NOMO-1 treated with DMSO at 0.1 percent for 48 hours (cell line): ENCODE measurements at regions not wholly inside any gene's neighbourhood (a gene's known extent, or its start where the extent isn't known, plus 50 kb on each side); places are given as distances from the start of the nearest gene placed in this dataset.

Source experiments
- DNase-seq: peaks from one replicate; lab custom pipeline; 2025; ENCODE audit not compliant: unreplicated experiment; lab: John Stamatoyannopoulos, UW

DNA sequence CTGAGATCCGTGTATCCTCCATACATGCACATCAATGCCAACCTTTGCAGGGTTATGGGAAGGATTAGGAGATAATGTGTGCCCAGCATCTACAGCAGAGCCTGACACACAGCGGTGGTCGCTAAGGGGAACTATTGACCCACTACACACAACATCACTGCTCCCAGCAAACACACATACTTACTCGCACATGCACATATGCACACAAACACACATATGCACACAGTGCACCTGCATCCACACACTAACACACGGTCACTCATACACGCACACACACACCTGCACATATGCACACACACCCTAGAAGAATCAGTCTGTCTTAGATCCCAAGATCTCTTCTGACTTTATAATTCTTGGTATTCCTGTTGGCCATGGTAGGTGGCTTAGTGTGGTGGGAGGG is 118.3 kb downstream of the GYPC start:
- no peak for DNase-seq

DNA sequence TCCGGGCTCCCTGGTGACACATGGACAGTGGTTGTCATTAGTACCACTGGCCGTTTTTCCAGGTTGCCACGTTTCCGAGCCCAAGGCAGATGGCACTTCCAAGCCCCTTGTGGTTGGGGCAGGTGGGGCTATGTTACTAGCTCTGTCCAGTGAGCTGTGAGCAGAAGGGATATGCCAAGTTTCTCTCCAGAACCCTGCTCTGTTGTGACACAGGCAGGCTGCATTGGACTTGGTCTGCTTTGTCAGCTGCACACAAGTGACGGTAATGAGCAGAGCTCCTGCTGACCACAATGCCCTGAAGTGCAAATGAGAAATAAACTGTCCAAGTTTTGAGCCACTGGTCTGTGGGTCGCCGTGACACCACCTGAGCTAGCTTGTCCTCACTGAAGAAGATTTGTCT is 118.8 kb downstream of the GYPC start:
- DNase-seq, result no peak

DNA sequence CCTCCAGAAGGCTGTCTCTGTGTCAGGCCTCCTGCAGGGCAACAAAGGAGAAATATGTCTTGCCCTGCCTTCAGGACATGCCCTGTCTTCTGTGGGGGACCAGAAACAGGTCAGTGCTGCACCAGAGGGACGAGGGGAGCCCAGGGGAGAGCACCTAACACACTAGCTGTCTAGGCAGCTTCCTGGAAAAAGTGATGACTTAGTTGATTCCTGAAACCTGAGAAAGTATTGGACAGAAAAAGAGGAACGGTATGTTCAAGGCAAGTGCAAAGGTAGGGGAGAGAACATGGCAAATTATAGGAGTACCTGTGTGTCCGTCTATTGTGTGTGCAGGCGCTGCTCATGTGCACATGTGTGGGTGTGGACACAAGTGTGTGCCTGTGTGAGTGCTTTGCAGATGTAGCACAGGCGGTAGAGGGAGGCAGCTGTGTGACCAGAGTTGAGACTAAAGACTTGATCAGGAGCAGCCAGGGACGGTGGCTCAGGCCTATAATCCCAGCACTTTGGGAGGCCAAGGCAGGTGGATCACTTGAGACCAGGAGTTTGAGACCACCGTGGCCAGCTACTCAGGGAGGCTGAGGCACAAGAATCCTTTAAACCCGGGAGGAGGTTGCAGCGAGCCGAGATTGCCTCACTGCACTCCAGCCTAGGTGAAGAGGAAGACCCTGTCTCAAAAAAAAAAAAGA is 119.5 kb downstream of the GYPC start:
- DNase-seq, result no peak

DNA sequence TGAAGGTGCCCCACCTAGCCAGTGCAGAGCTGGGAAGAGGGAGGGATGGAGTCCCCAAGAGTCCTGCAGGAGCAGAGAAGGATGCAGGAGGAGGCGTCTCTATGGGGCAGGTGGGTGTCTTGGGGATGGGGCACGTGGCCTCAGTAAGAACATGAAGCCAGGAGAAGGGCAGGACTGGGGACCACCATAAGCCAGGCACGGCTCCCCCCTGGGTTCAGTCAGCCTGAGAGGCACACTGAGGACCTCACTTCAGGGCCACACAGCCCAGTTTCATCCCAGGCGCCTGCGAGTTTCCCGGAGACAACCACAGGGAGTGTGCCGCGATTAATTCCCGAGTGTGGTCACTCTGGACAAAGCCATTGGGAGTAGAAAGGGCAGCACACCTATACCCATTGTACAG is 120.3 kb downstream of the GYPC start:
- no peak for DNase-seq

DNA sequence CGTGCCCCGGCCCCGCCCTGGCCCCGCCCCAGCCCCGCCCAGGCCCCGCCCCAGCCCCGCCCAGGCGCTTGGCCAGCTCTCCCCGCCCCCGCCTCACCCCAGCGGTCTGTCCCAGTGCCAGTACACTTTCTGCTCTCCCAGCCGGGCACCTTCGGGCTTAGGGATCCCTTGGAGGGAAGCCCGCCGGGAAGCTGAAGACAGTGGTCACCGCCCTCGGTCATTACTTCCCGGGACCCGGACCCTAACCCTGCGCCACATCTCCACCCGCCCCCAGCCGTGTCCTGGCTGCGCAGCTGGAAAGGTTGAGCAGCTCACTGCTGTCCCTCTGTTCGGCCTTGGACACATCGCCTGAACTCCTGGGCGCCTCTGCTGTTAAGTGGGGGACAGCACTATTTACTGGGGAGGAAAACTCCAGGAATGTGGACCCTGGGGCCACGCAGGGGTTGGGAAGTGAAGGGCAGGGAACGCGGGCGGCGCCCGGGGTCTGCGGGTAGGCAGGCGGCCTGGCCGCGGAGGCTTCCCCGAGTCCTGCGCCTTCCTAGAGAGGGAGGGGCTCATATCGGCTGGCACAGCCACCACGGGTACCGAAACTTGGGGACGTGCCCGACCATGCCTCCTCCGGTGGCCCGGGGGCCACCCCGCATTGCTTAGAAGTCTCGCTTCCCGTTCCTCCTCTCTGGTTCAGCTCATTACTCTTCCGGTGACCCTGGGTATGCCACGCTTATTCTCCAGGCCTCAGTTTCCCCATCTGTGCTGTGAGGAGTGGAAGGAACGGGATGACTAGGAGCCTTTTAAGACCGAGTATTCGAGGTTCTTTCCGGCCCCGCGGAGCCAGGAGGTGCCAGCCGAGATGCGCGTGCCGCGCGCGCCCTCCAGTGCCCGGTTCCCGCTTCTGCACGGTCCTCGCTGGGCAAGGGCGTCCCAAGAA is 121.0 kb downstream of the GYPC start:
- DNase-seq, result peak; percentile 72

DNA sequence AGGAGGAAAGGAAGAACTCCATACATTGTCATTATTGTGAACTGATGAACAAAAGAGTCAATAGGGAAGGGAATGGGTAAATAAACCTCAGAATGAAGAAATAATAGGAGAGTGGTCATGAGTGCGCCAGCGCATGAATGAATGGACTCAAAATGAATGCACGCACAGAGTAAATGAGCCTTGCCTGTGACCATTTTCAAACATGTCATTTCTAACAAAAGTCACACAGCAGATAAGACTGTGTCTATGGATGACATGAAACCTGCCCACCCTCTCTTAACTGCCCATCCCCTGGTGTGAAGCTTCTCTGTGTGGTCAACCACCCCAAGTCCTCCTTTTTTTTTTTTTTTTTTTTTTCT is 121.1 kb upstream of the TEX51 start:
- no peak for DNase-seq

DNA sequence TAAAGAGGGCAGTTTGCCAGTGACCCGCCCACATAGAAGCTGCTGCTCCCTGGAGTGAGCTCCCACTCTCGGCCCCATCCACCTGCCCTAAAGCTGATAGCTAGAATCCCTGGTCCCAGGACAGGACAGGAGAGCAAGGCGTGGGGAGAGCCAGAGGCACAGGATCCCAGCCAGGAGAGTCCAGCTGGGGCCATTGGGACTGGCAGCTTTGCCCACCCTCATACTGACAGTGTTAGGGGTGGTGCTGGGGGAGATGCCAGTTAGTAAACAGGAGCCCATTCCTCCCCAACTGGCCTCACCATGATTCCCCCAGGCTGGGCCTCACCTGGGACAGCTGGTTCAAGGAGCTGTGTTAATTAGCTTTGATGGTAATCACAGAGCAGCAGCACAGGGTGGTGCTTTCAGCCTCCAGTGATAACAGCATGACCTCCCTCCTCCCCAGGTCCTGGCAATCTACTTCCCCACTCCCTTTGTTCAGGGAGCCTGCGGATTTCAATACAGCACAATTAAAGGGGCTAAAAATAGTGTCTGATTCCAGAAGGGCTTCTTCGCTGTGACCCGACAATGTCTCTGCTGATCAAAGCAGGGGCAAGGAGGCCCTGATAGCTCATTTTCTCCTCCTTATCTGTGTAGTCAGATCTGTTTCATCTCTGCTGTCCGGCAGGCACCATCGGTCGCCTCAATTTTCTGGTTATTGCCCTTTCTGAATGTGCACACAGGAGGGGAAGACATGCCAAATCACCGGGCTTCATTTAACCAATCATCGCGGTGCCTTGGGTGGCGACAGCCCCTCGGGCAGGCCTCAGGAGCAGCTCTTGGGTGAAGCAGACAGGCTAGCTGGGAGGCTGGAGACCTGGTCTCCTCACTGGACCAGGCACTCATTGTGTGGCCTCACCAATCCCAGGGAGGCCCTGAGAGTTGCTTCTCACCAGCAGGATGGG is 119.9 kb upstream of the TEX51 start:
- no peak for DNase-seq

DNA sequence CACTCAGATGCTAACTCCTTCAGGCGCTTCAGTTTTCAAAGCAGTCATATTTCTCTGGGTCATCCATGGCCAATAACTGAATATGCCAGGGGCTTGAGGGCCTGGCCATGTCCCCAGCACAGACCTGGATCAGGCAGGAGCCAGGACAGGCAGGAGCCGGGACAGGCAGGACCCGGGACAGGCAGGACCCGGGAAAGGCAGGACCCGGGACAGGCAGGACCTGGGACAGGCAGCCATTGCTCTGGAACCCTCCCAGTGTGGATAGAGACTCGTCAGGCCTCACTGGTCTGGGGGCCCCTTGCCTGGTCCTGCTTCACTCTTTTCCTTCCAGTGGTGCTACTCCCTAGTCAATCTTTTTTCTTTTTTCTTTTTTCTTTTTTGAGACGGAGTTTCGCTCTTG is 117.5 kb upstream of the TEX51 start:
- no peak for DNase-seq

DNA sequence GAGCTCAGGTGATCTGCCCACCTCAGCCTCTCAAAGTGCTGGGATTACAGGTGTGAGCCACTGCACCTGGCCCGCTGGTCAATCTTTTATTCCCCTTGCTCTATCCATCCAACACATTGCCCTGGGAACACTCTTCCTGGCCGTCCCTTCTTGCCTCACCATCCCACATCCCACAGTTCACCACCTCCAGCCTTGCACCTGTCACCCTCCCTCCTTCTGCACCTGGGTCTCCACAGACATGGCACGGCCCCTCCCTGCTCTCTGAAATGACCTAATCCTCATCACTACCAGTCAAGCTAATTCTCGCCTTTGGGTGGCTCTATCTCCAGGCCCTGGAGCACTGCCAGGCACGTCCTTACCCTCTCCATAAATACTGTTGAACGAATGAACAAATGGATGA is 116.9 kb upstream of the TEX51 start:
- DNase-seq, result no peak

DNA sequence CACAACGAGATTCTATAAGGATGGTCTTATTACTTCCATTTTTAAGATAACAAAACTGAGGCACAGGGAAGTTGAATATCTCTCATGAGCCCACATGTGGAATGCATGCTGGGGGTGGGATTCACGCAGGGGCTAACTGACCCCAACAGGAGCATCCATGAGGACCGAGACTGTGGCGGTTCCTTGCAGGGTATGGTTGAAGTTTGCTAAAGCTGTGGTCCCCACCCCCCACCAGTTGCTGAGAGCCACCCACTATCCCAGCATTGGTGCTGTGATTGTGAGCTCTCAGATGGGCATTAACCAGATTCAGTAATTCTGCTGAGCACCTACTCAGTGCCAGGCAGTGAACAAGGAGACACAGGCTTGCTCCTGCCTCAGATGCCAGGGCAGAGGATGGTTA is 116.0 kb upstream of the TEX51 start:
- DNase-seq, result no peak

DNA sequence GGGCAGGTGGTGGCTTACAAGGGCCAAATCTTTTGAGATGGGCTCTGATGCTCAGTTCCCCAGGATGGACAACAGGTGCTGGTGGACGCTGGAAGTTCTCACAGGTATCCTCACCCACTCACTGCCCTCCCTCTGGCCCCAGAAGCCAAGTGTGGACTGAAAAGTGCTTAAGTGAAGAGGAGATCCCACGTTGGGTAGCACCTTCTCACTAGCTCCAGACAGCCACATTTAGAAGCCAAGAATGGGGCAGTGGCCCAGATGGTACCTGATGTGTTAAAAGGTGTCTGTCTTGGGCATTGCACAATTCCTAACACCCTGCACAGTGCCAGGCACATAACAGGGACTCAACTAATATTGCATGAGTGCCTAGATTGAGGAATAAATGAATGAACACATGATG is 115.3 kb upstream of the TEX51 start:
- DNase-seq, result no peak

DNA sequence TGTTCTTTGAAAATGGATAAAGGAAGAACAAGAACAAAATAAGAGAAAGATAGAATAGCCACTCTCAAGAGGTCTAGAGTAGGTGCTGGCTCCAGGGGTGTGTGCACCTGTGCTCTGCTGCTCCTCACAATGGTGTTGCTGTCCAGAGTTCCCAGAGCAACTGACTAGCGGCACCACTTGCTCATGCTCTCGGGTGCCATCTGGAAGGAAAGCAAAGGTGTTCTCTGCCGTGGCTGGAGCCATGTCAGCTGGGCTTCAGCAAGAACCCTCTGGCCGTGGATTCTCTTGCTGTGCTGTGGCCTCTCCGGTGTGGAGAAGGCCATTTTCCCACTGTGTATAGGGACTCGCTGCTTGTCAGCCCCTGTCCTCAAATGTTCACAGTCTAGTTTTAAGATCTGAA is 114.6 kb upstream of the TEX51 start:
- no peak for DNase-seq

DNA sequence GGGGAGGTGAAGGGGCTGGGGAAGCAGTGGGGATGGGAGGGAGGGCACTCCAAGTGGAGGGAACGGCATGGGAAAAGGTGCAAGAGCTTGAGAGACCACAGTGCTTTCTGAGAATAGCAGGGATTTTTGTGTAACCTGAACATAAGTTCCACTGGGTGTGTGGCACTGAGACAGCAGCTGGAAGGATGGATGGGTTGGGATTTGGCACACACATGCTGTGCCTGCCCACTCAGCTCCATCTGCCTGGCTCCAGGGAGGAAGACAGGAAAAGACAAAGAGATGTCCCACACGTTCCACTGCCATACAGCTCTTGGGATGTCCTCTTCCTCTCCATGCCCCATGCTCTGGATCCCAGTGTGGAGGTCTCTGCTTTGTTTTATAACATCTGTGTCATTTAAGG is 114.1 kb upstream of the TEX51 start:
- DNase-seq, result no peak

DNA sequence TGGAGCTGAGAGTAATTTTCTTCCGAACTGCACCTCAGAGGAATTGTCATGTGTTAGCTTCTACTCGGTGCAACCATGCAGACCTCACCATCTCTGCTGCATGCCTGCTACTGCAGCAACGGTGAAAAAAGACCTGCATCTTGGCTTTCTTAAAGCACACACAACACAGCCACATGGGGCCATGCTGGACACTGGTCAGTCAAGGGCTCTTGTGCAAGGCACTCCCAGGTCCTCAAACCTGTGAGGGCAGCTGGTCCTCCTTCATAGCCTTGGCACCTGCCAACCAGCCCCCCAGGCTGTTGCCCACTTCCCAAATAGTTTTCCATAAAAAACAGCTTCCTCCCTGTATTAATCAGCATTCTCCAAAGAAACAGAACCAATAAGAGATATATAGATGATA is 113.5 kb upstream of the TEX51 start:
- no peak for DNase-seq

DNA sequence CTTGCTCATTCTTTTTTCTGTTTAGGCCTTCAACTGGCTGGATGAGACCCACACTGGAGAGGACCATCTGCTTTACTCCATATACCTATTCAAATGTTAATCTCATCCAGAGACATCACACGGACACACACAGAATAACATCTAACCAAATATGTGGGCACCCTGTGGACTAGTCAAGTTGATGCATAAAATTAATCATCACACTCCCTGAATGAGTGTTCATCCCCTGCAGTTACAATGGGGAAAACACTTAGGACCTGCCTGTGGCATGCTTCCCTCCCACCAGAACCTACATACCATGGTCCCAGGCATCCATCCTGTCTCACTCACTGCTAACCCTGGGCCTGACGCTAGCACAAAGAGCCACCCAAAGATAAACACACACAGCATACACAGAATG is 112.8 kb upstream of the TEX51 start:
- no peak for DNase-seq

DNA sequence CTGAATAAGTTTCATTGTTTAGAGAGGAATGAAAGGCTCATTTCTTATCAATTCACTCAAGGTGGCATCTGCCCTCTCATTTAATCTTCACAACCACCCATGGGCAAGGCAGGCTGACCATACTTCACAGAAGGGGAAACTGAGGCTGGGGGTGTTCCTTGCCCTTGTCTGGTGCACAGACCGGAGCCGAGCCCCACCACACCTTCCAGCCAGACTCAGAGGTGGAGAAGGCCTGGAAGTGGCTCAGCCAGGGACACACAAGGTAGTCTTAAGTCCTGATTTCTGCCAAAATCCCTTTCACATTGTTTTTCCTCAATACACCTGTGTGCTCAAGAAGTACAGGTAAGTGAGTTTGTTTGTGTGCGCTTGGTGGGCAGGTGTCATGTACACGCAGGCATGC is 111.9 kb upstream of the TEX51 start:
- DNase-seq, result no peak

DNA sequence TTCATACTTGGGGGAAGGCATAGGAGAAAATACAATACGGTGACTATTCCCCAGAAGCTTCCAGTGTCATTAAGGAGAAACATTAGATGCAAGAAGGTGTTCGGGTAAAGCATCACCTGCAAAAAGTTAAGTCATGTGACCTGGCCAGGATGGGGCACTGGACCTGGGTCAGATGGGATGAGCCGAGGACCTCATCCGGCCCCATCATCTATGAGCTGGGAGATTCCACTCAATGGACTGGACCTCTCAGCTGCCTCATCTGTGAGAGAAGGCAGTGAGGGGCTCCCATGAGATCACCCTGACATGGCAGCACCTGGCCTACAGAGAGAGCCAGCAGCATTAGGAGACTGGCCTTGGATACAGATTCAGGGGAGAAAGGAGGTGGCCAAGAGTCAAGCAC is 111.4 kb upstream of the TEX51 start:
- DNase-seq, result no peak

DNA sequence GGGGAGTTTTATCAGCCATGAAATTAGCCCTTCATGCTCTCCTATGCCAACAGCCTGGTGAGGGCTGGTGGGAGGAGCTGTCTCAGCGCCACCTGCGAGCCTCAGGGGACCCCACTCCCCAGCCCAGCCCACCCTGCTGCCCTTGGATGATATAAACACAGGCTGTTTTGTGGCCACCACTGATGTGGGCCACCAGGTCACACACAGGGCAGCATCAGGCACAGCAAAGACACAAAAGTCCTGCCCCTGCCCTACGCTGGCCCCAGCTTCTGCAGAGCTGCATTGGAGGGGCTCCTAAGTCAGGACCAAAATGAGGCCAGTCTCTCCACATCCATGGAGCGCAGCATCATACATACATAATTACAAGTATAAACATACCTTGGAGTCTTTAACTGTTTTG is 110.6 kb upstream of the TEX51 start:
- no peak for DNase-seq

DNA sequence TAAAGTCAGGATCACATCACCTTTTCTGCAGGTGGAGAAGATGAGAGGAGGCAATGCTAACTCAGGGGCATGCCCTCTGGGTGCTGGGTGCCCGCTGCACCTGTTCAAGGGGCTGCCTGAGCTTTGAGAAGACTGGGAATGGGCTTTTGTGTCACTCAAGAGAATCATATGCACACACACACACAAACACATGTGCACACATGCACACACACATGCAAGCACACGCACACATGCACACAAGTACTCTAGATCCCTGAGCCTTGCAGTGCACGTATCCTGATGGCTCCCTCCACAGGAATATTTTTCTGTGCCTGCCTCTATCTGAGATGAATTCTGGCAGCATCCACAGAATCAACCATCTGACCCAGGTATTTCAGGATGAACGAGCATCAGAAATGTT is 110.0 kb upstream of the TEX51 start:
- no peak for DNase-seq

DNA sequence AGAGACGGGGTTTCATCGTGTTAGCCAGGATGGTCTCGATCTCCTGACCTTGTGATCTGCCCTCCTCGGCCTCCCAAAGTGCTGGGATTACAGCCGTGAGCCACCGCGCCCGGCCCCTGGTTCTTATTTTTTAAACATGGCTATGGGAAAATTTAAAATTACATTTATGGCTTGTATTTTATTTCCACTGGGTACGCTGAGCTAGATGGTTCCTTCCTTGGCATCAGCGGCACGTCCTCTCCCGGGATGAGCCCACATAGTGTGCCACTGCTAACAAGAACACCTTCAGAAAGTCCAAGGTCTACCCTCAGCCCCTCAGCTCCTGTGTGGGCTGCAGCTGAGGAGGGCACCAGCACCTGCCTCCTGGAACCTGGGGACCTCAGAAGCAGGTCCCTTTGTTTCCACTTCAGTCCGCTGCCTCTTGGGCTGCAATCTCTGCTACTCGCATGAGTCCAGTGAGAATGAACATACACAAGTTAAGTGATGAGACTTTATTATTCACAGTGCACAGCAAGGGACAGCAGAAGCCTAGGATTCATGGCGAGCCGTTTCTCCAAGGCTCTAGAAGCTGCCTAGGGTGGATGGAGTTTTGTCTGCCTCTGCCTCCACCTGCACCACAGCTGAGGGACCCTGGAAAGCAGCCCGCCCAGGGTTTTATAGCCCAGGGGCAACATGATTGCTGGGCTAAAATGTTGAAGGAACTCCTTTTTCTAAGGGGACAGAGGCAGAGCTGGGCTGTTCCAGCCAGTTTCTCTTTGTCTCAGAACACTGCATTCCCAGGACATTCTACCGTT is 107.5 kb upstream of the TEX51 start:
- no peak for DNase-seq

DNA sequence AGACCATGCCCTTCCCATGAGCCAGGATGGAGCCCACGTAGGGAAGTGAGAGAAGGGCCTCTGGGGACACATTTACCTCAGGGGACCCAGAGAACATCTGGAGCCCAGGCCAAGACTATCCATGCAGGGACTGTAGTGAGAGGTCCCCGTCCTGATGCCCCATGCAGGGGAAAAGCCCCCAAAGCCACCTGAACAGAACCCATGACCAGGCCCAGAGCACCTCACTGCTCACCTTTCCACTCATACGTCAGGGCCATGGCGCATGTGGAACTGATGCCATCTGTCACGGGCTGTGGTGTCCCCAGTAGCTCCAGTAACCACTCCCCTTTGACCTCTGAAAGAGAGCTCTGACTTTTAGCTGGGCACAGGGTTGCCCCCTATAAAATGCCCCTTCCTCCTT is 106.5 kb upstream of the TEX51 start:
- DNase-seq, result no peak
